Kidney (tissue), 13 donors: ENCODE measurements at regions not wholly inside any gene's neighbourhood (a gene's known extent, or its start where the extent isn't known, plus 50 kb on each side); places are given as distances from the start of the nearest gene placed in this dataset.
A peak's percentile ranks its signal among the peaks of the same experiment; 100 is the strongest.

Source experiments
- DNase-seq, 5 donors: peaks; one replicate each; pipeline ENCODE4 v3.0.0-alpha.2; 2013 to 2020
- FAIRE-seq: peaks from 2 replicates; lab custom pipeline; 2012; peaks lifted over from hg19 to GRCh38; lab: Jason Lieb, UNC
- H3K27ac ChIP-seq, 2 donors: one replicate each; pipeline ENCODE4 v1.7.0; 2013; ENCODE audit warnings: low read depth in 2 of 2, low read length in 2 of 2, inconsistent platforms in 1 of 2
- H3K27me3 ChIP-seq: one replicate; pipeline ENCODE4 v1.7.1; 2013; ENCODE audit warnings: low read length, inconsistent platforms; ENCODE audit not compliant: control insufficient read depth, insufficient read depth
- H3K36me3 ChIP-seq, 3 donors: one replicate each; pipeline versions ENCODE4 v1.7.0 to v1.7.1; 2013; ENCODE audit warnings: low read length in 3 of 3, control low read depth in 1 of 3, inconsistent platforms in 1 of 3; ENCODE audit not compliant: insufficient read depth in 3 of 3, control insufficient read depth in 2 of 3
- H3K4me1 ChIP-seq, 3 donors: one replicate each; pipeline versions ENCODE4 v1.7.0 to v1.7.1; 2013; ENCODE audit warnings: low read length in 3 of 3, inconsistent platforms in 1 of 3, low read depth in 1 of 3; ENCODE audit not compliant: control insufficient read depth in 2 of 3, insufficient read depth in 2 of 3
- H3K4me3 ChIP-seq, 3 donors: one replicate each; pipeline versions ENCODE4 v1.7.0 to v1.8.1; 2013; ENCODE audit warnings: low read length in 3 of 3, control low read depth in 1 of 3, inconsistent platforms in 1 of 3
- H3K9ac ChIP-seq, 3 donors: one replicate each; pipeline versions ENCODE4 v1.7.0 to v1.7.1; 2013; ENCODE audit warnings: low read length in 3 of 3, control low read depth in 1 of 3, inconsistent platforms in 1 of 3
- H3K9me3 ChIP-seq, 3 donors: one replicate each; pipeline versions ENCODE4 v1.7.0 to v1.7.1; 2013; ENCODE audit warnings: low read length in 3 of 3, control low read depth in 1 of 3, inconsistent platforms in 1 of 3; ENCODE audit not compliant: control insufficient read depth in 2 of 3, insufficient read depth in 1 of 3
- intact Hi-C: fragments of 100-400 bp; cut with DNase I; formaldehyde crosslinking; loops from one replicate; pipeline ENCODE4 v1.11.1; 2022
- TF ChIP-seq, protein P1 (sequence below): IDR thresholded peaks from 3 replicates; pipeline ENCODE4 v1.5.1; 2012; ENCODE audit warnings: mild to moderate bottlenecking, moderate library complexity, borderline replicate concordance; ENCODE audit not compliant: insufficient read depth; ENCODE audit errors: extremely low read depth
- donor health status: control.
- donor health status: control.
- donor health status: control.
- donor health status: control.
- donor health status: control.
- donor health status: DM: yes; HTN: yes; CAD: no.
- donor health status: Normal renal cell carcinoma (clear cell type).

DNA sequence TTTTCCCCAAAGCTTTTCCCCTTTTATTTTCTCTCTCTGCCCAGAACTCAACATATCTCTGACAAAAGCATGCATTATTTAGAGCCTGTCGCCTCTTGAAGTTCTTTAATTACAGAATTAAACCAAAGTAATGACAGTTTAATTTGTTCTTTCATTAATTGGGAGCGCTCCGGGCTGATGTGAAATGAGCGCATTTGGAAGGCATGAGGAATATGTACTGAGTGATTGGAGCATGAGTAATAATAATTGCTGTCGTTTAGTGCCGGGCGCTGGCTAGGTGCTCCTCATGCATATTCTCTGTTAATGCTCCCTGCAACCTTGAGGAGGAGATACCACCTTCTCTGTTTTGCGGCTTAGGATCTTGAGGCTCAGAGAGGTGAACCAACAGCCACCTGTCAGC is 120.5 kb downstream of the SLC25A47 start:
- Histone ChIP-seq H3K36me3 (no peaks in the 10 kb centered on the region), H3K9me3 (no peaks in the 10 kb centered on the region), H3K4me3 (no peak overlapping the region), H3K4me1 (peaks cover 0 to 14% (median 5%) of the 10 kb centered on the region in 3 donors), H3K27me3 (no peaks in the 10 kb centered on the region), H3K9ac (no peak overlapping the region), H3K27ac (no peak overlapping the region)
- DNase-seq = no peak
- intact Hi-C loops = no loop called here
- TF ChIP-seq, protein P1, sequence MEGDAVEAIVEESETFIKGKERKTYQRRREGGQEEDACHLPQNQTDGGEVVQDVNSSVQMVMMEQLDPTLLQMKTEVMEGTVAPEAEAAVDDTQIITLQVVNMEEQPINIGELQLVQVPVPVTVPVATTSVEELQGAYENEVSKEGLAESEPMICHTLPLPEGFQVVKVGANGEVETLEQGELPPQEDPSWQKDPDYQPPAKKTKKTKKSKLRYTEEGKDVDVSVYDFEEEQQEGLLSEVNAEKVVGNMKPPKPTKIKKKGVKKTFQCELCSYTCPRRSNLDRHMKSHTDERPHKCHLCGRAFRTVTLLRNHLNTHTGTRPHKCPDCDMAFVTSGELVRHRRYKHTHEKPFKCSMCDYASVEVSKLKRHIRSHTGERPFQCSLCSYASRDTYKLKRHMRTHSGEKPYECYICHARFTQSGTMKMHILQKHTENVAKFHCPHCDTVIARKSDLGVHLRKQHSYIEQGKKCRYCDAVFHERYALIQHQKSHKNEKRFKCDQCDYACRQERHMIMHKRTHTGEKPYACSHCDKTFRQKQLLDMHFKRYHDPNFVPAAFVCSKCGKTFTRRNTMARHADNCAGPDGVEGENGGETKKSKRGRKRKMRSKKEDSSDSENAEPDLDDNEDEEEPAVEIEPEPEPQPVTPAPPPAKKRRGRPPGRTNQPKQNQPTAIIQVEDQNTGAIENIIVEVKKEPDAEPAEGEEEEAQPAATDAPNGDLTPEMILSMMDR = no peak
- FAIRE-seq = no peak

GRCh38 chr14:100445436-100446088 is 122.4 kb downstream of the SLC25A47 start:
- Histone ChIP-seq H3K9ac (no peak overlapping the region), H3K27me3 (no peaks in the 10 kb centered on the region), H3K4me3 (no peak overlapping the region), H3K9me3 (no peaks in the 10 kb centered on the region), H3K4me1 (peaks cover 0 to 4% (median 3%) of the 10 kb centered on the region in 3 donors), H3K36me3 (no peaks in the 10 kb centered on the region), H3K27ac (no peak overlapping the region)
- intact Hi-C loops = no loop called here
- FAIRE-seq (no peak), DNase-seq (no peak)
- TF ChIP-seq, protein P1 = no peak

DNA sequence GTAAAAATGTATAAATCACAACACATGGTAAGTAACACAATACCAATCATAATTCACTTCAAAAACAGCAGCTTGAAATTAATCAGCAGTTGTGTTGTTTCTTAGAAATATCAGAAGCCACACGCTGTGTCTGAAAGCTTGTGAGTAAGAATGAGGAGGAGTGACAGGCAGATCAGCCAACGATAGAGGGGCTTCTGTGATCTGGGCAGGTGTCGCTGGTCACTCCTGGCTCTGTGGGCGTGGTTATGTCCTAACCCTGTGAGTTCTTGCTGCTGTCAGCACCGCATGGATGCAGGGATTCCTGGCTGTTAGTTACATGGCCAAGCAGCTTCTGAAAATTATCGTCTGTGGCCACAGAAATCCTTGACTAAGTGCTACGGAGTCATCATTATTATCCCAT is 123.4 kb downstream of the SLC25A47 start:
- no peak for FAIRE-seq
- DNase-seq = peak in 3 of 5 donors; percentile 49 to 64 (median 56)

More for the DNA sequence above, 123.4 kb downstream of the SLC25A47 start:
- Histone ChIP-seq H3K27ac (no peak overlapping the region), H3K9ac (no peak overlapping the region), H3K4me3 (no peak overlapping the region), H3K27me3 (no peaks in the 10 kb centered on the region), H3K36me3 (no peaks in the 10 kb centered on the region), H3K4me1 (peaks cover 0 to 3% (median 0%) of the 10 kb centered on the region in 3 donors), H3K9me3 (no peaks in the 10 kb centered on the region)
- intact Hi-C loops = no loop called here
- TF ChIP-seq, protein P1 = no peak
